Type B pancreatic cell (in vitro differentiated cells): ENCODE measurements at regions not wholly inside any gene's neighbourhood (a gene's known extent, or its start where the extent isn't known, plus 50 kb on each side); places are given as distances from the start of the nearest gene placed in this dataset.
A peak's percentile ranks its signal among the peaks of the same experiment; 100 is the strongest.
"Not testable (repeated sequence)": the region's sequence is repeated elsewhere in the genome, so short reads cannot be mapped to it uniquely, and the experiment has no call there.

ENCODE experiments used
- DNase-seq: peaks from one replicate; pipeline ENCODE4 v3.0.0; 2021; ENCODE audit warnings: mixed read lengths; ENCODE audit not compliant: unreplicated experiment; ENCODE audit errors: extremely low spot score
- H3K27ac Mint-ChIP-seq: 2 replicates; pipeline ENCODE4 v1.8.0; 2021; ENCODE audit warnings: mild to moderate bottlenecking, mixed read lengths
- H3K27me3 Mint-ChIP-seq: 2 replicates; pipeline ENCODE4 v1.8.0; 2021; ENCODE audit warnings: mixed read lengths
- H3K36me3 Mint-ChIP-seq: 2 replicates; pipeline ENCODE4 v1.8.0; 2021; ENCODE audit warnings: mixed read lengths
- H3K4me1 Mint-ChIP-seq: one replicate; pipeline ENCODE4 v1.8.0; 2021; ENCODE audit warnings: mixed read lengths; ENCODE audit not compliant: unreplicated experiment
- H3K4me3 Mint-ChIP-seq: 2 replicates; pipeline ENCODE4 v1.8.0; 2021; ENCODE audit warnings: mild to moderate bottlenecking, mixed read lengths
- H3K9me3 Mint-ChIP-seq: 2 replicates; pipeline ENCODE4 v1.8.0; 2021; ENCODE audit warnings: mixed read lengths
- CTCF ChIP-seq: fragments of 200-600 bp; sonication (generic); conservative IDR thresholded peaks from 2 replicates; pipeline ENCODE4 v1.5.0; 2021; ENCODE audit warnings: antibody characterized with exemption, mild to moderate bottlenecking

GRCh38 chr13:22960827-22961226, 220.0 kb upstream of the SGCG start:
- Mint-ChIP-seq H3K4me3 (no peak overlapping the region), H3K27ac (no peak overlapping the region), H3K4me1 (peaks cover 6% of the 10 kb centered on the region), H3K27me3 (peaks cover 4% of the 10 kb centered on the region), H3K36me3 (no peaks in the 10 kb centered on the region), H3K9me3 (no peaks in the 10 kb centered on the region)
- DNase-seq = no peak
- TF ChIP-seq CTCF = no peak

- not testable (repeated sequence) for DNase-seq, H3K36me3 Mint-ChIP-seq, H3K27me3 Mint-ChIP-seq, H3K27ac Mint-ChIP-seq, H3K4me3 Mint-ChIP-seq, H3K9me3 Mint-ChIP-seq, H3K4me1 Mint-ChIP-seq
Observed at GRCh38 chr13:22961342-22961741, 219.4 kb upstream of the SGCG start.

- TF ChIP-seq CTCF = no peak
- H3K27me3 Mint-ChIP-seq = peaks cover 4% of the 10 kb centered on the region
- H3K4me3 Mint-ChIP-seq = no peak overlapping the region
- peaks cover 6% of the 10 kb centered on the region for H3K4me1 Mint-ChIP-seq
- no peaks in the 10 kb centered on the region for H3K36me3 Mint-ChIP-seq
- no peak overlapping the region for H3K27ac Mint-ChIP-seq
- no peak for DNase-seq
- H3K9me3 Mint-ChIP-seq = no peaks in the 10 kb centered on the region
Observed at GRCh38 chr13:22961835-22962537, 218.8 kb upstream of the SGCG start.

- H3K27ac Mint-ChIP-seq, H3K36me3 Mint-ChIP-seq, H3K4me3 Mint-ChIP-seq, DNase-seq, H3K9me3 Mint-ChIP-seq, H3K27me3 Mint-ChIP-seq, H3K4me1 Mint-ChIP-seq: not testable (repeated sequence)
Observed at GRCh38 chr13:22963384-22964053, 217.3 kb upstream of the SGCG start.

GRCh38 chr13:22964245-22964966, 216.4 kb upstream of the SGCG start:
- Mint-ChIP-seq H3K4me3 (no peak overlapping the region), H3K27ac (no peak overlapping the region), H3K4me1 (peaks cover 6% of the 10 kb centered on the region), H3K36me3 (no peaks in the 10 kb centered on the region), H3K27me3 (peaks cover 8% of the 10 kb centered on the region), H3K9me3 (no peaks in the 10 kb centered on the region)
- DNase-seq = no peak
- no peak for TF ChIP-seq CTCF

- H3K4me1 Mint-ChIP-seq, H3K36me3 Mint-ChIP-seq, H3K4me3 Mint-ChIP-seq, H3K9me3 Mint-ChIP-seq, DNase-seq, H3K27me3 Mint-ChIP-seq: not testable (repeated sequence)
- peak overlapping the region; percentile 86 for H3K27ac Mint-ChIP-seq
Observed at GRCh38 chr13:22965011-22965857, 215.5 kb upstream of the SGCG start.

GRCh38 chr13:22965858-22966239, 214.9 kb upstream of the SGCG start:
- not testable (repeated sequence) for H3K27me3 Mint-ChIP-seq, H3K36me3 Mint-ChIP-seq, H3K4me3 Mint-ChIP-seq, H3K4me1 Mint-ChIP-seq, DNase-seq, H3K9me3 Mint-ChIP-seq, H3K27ac Mint-ChIP-seq

GRCh38 chr13:22966753-22967152, 214.0 kb upstream of the SGCG start:
- not testable (repeated sequence) for H3K36me3 Mint-ChIP-seq, DNase-seq, H3K27ac Mint-ChIP-seq, H3K4me3 Mint-ChIP-seq, H3K27me3 Mint-ChIP-seq, H3K4me1 Mint-ChIP-seq, H3K9me3 Mint-ChIP-seq
